ENCODE measurements at regions not wholly inside any gene's neighbourhood (a gene's known extent, or its start where the extent isn't known, plus 50 kb on each side); places are given as distances from the start of the nearest gene placed in this dataset.

- DNase-seq: no peak
Observed at GRCh38 chr16:5671421-5671820, 573.8 kb upstream of the EEF2KMT start.

GRCh38 chr16:5670198-5670597, 572.6 kb upstream of the EEF2KMT start:
- DNase-seq: no peak

- no peak for DNase-seq
Observed at GRCh38 chr16:5668553-5668952, 571.0 kb upstream of the EEF2KMT start.

GRCh38 chr16:5665834-5666233, 568.2 kb upstream of the EEF2KMT start:
- no peak for DNase-seq

GRCh38 chr16:5653789-5654188, 556.2 kb upstream of the EEF2KMT start:
- DNase-seq: no peak

GRCh38 chr16:5653041-5653440, 555.4 kb upstream of the EEF2KMT start:
- no peak for DNase-seq

GRCh38 chr16:5649762-5650743, 552.5 kb upstream of the EEF2KMT start:
- no peak for DNase-seq

GRCh38 chr16:5647051-5647450, 549.5 kb upstream of the EEF2KMT start:
- DNase-seq: no peak

GRCh38 chr16:5643855-5644531, 546.4 kb upstream of the EEF2KMT start:
- DNase-seq: no peak

- DNase-seq: no peak
Observed at GRCh38 chr16:5642436-5642835, 544.8 kb upstream of the EEF2KMT start.

- DNase-seq: no peak
Observed at GRCh38 chr16:5642011-5642410, 544.4 kb upstream of the EEF2KMT start.

GRCh38 chr16:5640883-5641282, 543.3 kb upstream of the EEF2KMT start:
- no peak for DNase-seq

- no peak for DNase-seq
Observed at GRCh38 chr16:5639531-5639930, 541.9 kb upstream of the EEF2KMT start.

- DNase-seq: no peak
Observed at GRCh38 chr16:5635331-5635730, 537.7 kb upstream of the EEF2KMT start.

- no peak for DNase-seq
Observed at GRCh38 chr16:5634666-5635180, 537.1 kb upstream of the EEF2KMT start.

GRCh38 chr16:5633845-5634440, 536.3 kb upstream of the EEF2KMT start:
- DNase-seq: no peak

GRCh38 chr16:5622234-5622884, 524.8 kb upstream of the EEF2KMT start:
- DNase-seq: no peak

GRCh38 chr16:5621826-5622225, 524.2 kb upstream of the EEF2KMT start:
- no peak for DNase-seq

- no peak for DNase-seq
Observed at GRCh38 chr16:5619304-5619703, 521.7 kb upstream of the EEF2KMT start.

GRCh38 chr16:5616841-5617240, 519.2 kb upstream of the EEF2KMT start:
- DNase-seq: no peak

GRCh38 chr16:5615868-5616642, 518.5 kb upstream of the EEF2KMT start:
- peak in 1 of 2 donors; percentile 2 for DNase-seq

- no peak for DNase-seq
Observed at GRCh38 chr16:5607169-5607568, 509.6 kb upstream of the EEF2KMT start.
